ENCODE measurements at regions not wholly inside any gene's neighbourhood (a gene's known extent, or its start where the extent isn't known, plus 50 kb on each side); places are given as distances from the start of the nearest gene placed in this dataset.

GRCh38 chr14:98684468-98684867 is 587.5 kb downstream of the BCL11B start:
- H3K4me1 ChIP-seq (ENCODE audit: control insufficient read depth in 1 of 2, insufficient read depth in 2 of 2, low read length in 2 of 2), result no peaks in the 10 kb centered on the region
- no peaks in the 10 kb centered on the region for H3K36me3 ChIP-seq (ENCODE audit: control insufficient read depth in 1 of 2, insufficient read depth in 2 of 2, low read length in 2 of 2)
- H3K27ac ChIP-seq (ENCODE audit: low read length), result no peak overlapping the region
- H3K9me3 ChIP-seq (ENCODE audit: control insufficient read depth in 1 of 2, low read length in 2 of 2), result no peaks in the 10 kb centered on the region
- H3K27me3 ChIP-seq (ENCODE audit: low read depth, low read length), result no peaks in the 10 kb centered on the region
- no peak overlapping the region for H3K4me3 ChIP-seq (ENCODE audit: low read depth in 1 of 2, low read length in 2 of 2)

DNA sequence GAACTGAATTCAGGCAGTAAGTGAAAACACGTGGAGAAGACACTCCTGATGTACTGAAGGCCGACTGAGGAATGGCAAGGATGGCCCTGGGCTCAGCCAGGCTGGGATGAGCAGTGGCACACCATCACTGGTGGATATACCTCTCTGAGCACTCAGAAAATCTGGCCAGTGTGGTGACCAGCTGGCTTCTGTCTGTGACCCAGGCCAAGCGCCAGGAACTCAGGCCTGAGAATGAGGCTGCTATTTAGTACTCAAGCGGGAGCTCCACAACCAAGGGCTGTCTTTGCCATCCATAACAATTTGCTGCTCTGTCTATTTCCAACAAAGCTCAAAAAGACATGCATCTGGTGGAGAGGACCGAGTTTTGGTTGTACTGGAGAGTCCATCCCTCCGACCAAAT is 586.3 kb downstream of the BCL11B start:
- Histone ChIP-seq H3K4me3 (ENCODE audit: low read depth in 1 of 2, low read length in 2 of 2) (no peak overlapping the region), H3K36me3 (ENCODE audit: control insufficient read depth in 1 of 2, insufficient read depth in 2 of 2, low read length in 2 of 2) (no peaks in the 10 kb centered on the region), H3K27me3 (ENCODE audit: low read depth, low read length) (no peaks in the 10 kb centered on the region), H3K4me1 (ENCODE audit: control insufficient read depth in 1 of 2, insufficient read depth in 2 of 2, low read length in 2 of 2) (peaks cover 0 to 10% of the 10 kb centered on the region in 2 donors), H3K27ac (ENCODE audit: low read length) (no peak overlapping the region), H3K9me3 (ENCODE audit: control insufficient read depth in 1 of 2, low read length in 2 of 2) (no peaks in the 10 kb centered on the region)

DNA sequence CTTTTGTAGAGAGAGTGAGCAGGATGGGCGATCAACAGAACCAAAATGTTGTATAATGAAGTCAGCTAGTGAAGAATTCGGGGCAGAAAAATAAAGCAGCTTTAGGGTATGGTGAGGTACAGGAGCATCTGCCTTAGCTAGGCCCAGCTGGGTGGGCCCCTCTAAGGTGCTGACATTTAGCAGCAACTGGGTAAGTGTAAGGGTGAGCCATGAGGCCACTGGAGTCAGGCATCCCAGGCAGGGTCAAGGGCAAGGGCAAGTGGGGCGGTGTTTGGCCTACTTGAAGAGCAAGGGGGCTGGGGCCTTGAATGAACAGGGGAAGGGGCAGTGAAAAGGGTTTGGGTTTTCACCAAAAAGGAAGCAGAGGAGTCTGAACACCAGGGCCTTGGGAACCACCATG is 583.6 kb downstream of the BCL11B start:
- H3K27ac ChIP-seq (ENCODE audit: low read length), result no peak overlapping the region

GRCh38 chr14:98689951-98690350 is 582.0 kb downstream of the BCL11B start:
- no peaks in the 10 kb centered on the region for H3K27me3 ChIP-seq (ENCODE audit: low read depth, low read length)
- no peaks in the 10 kb centered on the region for H3K9me3 ChIP-seq (ENCODE audit: control insufficient read depth in 1 of 2, low read length in 2 of 2)
- H3K4me1 ChIP-seq (ENCODE audit: control insufficient read depth in 1 of 2, insufficient read depth in 2 of 2, low read length in 2 of 2), result peaks cover 0 to 13% of the 10 kb centered on the region in 2 donors
- H3K36me3 ChIP-seq (ENCODE audit: control insufficient read depth in 1 of 2, insufficient read depth in 2 of 2, low read length in 2 of 2), result no peaks in the 10 kb centered on the region
- H3K27ac ChIP-seq (ENCODE audit: low read length), result no peak overlapping the region
- no peak overlapping the region for H3K4me3 ChIP-seq (ENCODE audit: low read depth in 1 of 2, low read length in 2 of 2)

More for the DNA sequence above, 583.6 kb downstream of the BCL11B start:
- Histone ChIP-seq H3K9me3 (ENCODE audit: control insufficient read depth in 1 of 2, low read length in 2 of 2) (no peaks in the 10 kb centered on the region), H3K27me3 (ENCODE audit: low read depth, low read length) (no peaks in the 10 kb centered on the region), H3K4me3 (ENCODE audit: low read depth in 1 of 2, low read length in 2 of 2) (no peak overlapping the region), H3K36me3 (ENCODE audit: control insufficient read depth in 1 of 2, insufficient read depth in 2 of 2, low read length in 2 of 2) (no peaks in the 10 kb centered on the region), H3K4me1 (ENCODE audit: control insufficient read depth in 1 of 2, insufficient read depth in 2 of 2, low read length in 2 of 2) (peaks cover 0 to 13% of the 10 kb centered on the region in 2 donors)

DNA sequence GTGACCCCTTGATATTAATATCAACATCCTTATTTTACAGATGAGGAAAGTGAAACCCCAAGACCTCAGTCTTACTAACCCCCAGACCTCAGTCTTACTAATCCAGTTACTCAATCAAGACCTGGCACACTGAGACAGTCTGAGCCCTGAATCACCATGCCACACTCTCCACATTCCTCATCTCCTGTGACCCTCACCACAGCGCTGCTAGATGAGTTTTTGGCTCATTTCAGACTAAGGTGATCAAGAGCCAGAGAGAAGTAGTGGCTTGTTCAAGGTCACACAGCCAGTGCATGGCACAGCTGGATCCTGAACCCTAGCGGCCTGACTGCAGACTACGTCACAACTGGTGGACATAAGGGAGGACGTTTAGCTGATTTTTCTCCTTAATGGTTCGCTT is 579.2 kb downstream of the BCL11B start:
- no peak overlapping the region for H3K27ac ChIP-seq (ENCODE audit: low read length)
- H3K4me1 ChIP-seq (ENCODE audit: control insufficient read depth in 1 of 2, insufficient read depth in 2 of 2, low read length in 2 of 2), result peaks cover 0 to 13% of the 10 kb centered on the region in 2 donors
- H3K36me3 ChIP-seq (ENCODE audit: control insufficient read depth in 1 of 2, insufficient read depth in 2 of 2, low read length in 2 of 2), result no peaks in the 10 kb centered on the region
- peaks cover 0 to 4% of the 10 kb centered on the region in 2 donors for H3K9me3 ChIP-seq (ENCODE audit: control insufficient read depth in 1 of 2, low read length in 2 of 2)
- no peak overlapping the region for H3K4me3 ChIP-seq (ENCODE audit: low read depth in 1 of 2, low read length in 2 of 2)
- H3K27me3 ChIP-seq (ENCODE audit: low read depth, low read length), result no peaks in the 10 kb centered on the region

- Histone ChIP-seq H3K9me3 (ENCODE audit: control insufficient read depth in 1 of 2, low read length in 2 of 2) (peaks cover 0 to 4% of the 10 kb centered on the region in 2 donors), H3K36me3 (ENCODE audit: control insufficient read depth in 1 of 2, insufficient read depth in 2 of 2, low read length in 2 of 2) (no peaks in the 10 kb centered on the region), H3K27ac (ENCODE audit: low read length) (no peak overlapping the region), H3K4me1 (ENCODE audit: control insufficient read depth in 1 of 2, insufficient read depth in 2 of 2, low read length in 2 of 2) (peaks cover 0 to 13% of the 10 kb centered on the region in 2 donors), H3K4me3 (ENCODE audit: low read depth in 1 of 2, low read length in 2 of 2) (no peak overlapping the region), H3K27me3 (ENCODE audit: low read depth, low read length) (no peaks in the 10 kb centered on the region)
Observed at GRCh38 chr14:98694541-98694940, 577.5 kb downstream of the BCL11B start.

DNA sequence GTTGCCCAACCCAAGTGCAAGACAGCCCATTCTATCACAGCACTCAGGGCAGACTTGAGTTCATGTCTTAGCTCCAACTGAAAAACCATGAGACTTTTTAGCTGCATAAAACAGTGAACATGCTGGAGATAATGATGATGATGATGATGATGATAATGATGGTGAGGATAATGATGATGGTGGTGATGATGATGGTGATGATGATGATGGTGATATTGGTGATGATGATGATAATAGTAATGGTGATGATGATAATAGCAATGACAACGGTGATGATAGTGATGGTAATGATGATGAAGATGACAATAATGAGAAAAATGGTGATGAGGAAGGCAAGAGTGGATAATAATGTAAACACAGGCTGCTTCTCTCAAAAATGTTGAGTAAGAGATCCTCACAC is 576.2 kb downstream of the BCL11B start:
- Histone ChIP-seq H3K4me3 (ENCODE audit: low read depth in 1 of 2, low read length in 2 of 2) (no peak overlapping the region), H3K9me3 (ENCODE audit: control insufficient read depth in 1 of 2, low read length in 2 of 2) (peaks cover 0 to 4% of the 10 kb centered on the region in 2 donors), H3K36me3 (ENCODE audit: control insufficient read depth in 1 of 2, insufficient read depth in 2 of 2, low read length in 2 of 2) (no peaks in the 10 kb centered on the region), H3K27me3 (ENCODE audit: low read depth, low read length) (no peaks in the 10 kb centered on the region), H3K27ac (ENCODE audit: low read length) (no peak overlapping the region), H3K4me1 (ENCODE audit: control insufficient read depth in 1 of 2, insufficient read depth in 2 of 2, low read length in 2 of 2) (peaks cover 0 to 2% of the 10 kb centered on the region in 2 donors)

GRCh38 chr14:98698341-98698740 is 573.7 kb downstream of the BCL11B start:
- Histone ChIP-seq H3K36me3 (ENCODE audit: control insufficient read depth in 1 of 2, insufficient read depth in 2 of 2, low read length in 2 of 2) (no peaks in the 10 kb centered on the region), H3K9me3 (ENCODE audit: control insufficient read depth in 1 of 2, low read length in 2 of 2) (peaks cover 0 to 4% of the 10 kb centered on the region in 2 donors), H3K27me3 (ENCODE audit: low read depth, low read length) (no peaks in the 10 kb centered on the region), H3K4me1 (ENCODE audit: control insufficient read depth in 1 of 2, insufficient read depth in 2 of 2, low read length in 2 of 2) (no peaks in the 10 kb centered on the region), H3K27ac (ENCODE audit: low read length) (no peak overlapping the region), H3K4me3 (ENCODE audit: low read depth in 1 of 2, low read length in 2 of 2) (no peak overlapping the region)

- Histone ChIP-seq H3K4me1 (ENCODE audit: control insufficient read depth in 1 of 2, insufficient read depth in 2 of 2, low read length in 2 of 2) (no peaks in the 10 kb centered on the region), H3K36me3 (ENCODE audit: control insufficient read depth in 1 of 2, insufficient read depth in 2 of 2, low read length in 2 of 2) (no peaks in the 10 kb centered on the region), H3K27me3 (ENCODE audit: low read depth, low read length) (no peaks in the 10 kb centered on the region), H3K27ac (ENCODE audit: low read length) (no peak overlapping the region), H3K9me3 (ENCODE audit: control insufficient read depth in 1 of 2, low read length in 2 of 2) (peaks cover 0 to 4% of the 10 kb centered on the region in 2 donors), H3K4me3 (ENCODE audit: low read depth in 1 of 2, low read length in 2 of 2) (no peak overlapping the region)
Observed at GRCh38 chr14:98700748-98701147, 571.2 kb downstream of the BCL11B start.

DNA sequence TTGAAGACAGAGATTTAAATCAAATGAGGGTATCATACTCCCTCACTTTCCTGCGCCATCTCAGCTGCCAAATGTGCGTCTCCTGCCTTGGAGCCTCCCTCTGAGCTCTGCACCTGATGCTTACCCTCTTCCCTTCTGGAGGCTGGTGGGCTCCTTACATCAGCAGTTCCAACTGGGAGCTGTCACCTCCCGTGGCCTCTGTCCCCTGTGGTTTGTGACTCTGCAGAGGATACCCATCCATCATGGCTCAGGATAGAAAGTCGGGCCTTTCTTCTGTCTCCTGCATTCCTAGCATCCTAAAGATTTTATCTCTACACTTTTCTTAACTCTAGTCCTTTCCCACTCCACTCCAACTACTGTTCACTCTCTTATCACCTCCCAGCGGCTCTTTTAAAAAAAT is 570.6 kb downstream of the BCL11B start:
- Histone ChIP-seq H3K27me3 (ENCODE audit: low read depth, low read length) (no peaks in the 10 kb centered on the region), H3K27ac (ENCODE audit: low read length) (no peak overlapping the region), H3K9me3 (ENCODE audit: control insufficient read depth in 1 of 2, low read length in 2 of 2) (peaks cover 0 to 4% of the 10 kb centered on the region in 2 donors), H3K4me3 (ENCODE audit: low read depth in 1 of 2, low read length in 2 of 2) (no peak overlapping the region), H3K36me3 (ENCODE audit: control insufficient read depth in 1 of 2, insufficient read depth in 2 of 2, low read length in 2 of 2) (no peaks in the 10 kb centered on the region), H3K4me1 (ENCODE audit: control insufficient read depth in 1 of 2, insufficient read depth in 2 of 2, low read length in 2 of 2) (no peaks in the 10 kb centered on the region)

DNA sequence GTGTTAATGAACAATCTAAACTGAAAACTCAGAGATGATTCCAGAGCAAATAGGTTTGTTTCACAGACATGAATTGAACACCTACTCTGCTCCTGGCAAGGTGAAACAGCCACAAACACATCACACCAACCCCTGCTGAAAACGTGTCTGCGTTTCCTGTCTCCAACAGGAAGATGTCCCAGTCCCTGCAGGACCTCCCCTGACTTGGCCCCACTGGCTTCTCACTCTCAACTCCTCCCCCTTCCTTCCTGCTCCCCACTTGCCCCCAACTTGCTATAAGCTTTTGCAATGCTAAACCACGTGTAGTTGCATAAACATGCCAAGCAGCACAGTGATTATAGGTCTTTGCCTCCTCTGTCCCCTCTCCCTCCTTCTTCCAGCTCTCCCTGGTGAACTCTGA is 567.6 kb downstream of the BCL11B start:
- H3K27ac ChIP-seq (ENCODE audit: low read length), result no peak overlapping the region
- H3K9me3 ChIP-seq (ENCODE audit: control insufficient read depth in 1 of 2, low read length in 2 of 2), result no peaks in the 10 kb centered on the region
- no peaks in the 10 kb centered on the region for H3K4me1 ChIP-seq (ENCODE audit: control insufficient read depth in 1 of 2, insufficient read depth in 2 of 2, low read length in 2 of 2)
- H3K27me3 ChIP-seq (ENCODE audit: low read depth, low read length), result no peaks in the 10 kb centered on the region
- no peaks in the 10 kb centered on the region for H3K36me3 ChIP-seq (ENCODE audit: control insufficient read depth in 1 of 2, insufficient read depth in 2 of 2, low read length in 2 of 2)
- no peak overlapping the region for H3K4me3 ChIP-seq (ENCODE audit: low read depth in 1 of 2, low read length in 2 of 2)

DNA sequence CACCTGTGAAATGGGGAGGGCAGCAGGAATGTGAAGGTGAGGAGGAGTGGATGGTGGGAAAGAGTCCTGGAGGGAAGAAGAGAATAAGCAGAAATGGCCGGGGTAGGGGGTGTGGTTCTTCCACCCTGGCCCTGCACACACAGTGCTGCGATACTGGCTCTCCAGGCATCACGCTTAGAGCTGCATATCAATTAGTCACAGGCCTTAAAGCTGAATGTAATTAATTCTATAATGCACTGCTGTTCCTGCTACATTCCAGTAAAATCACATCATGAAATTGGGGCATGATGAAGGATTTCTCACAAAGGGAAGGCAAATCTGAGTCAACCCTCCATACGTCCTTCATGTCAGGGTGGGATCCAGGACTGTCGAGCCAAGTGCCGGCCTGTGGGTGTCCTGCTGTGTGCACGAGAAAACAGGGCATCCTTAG is 566.1 kb downstream of the BCL11B start:
- Histone ChIP-seq H3K36me3 (ENCODE audit: control insufficient read depth in 1 of 2, insufficient read depth in 2 of 2, low read length in 2 of 2) (no peaks in the 10 kb centered on the region), H3K4me1 (ENCODE audit: control insufficient read depth in 1 of 2, insufficient read depth in 2 of 2, low read length in 2 of 2) (no peaks in the 10 kb centered on the region), H3K4me3 (ENCODE audit: low read depth in 1 of 2, low read length in 2 of 2) (no peak overlapping the region), H3K27me3 (ENCODE audit: low read depth, low read length) (no peaks in the 10 kb centered on the region), H3K27ac (ENCODE audit: low read length) (no peak overlapping the region), H3K9me3 (ENCODE audit: control insufficient read depth in 1 of 2, low read length in 2 of 2) (no peaks in the 10 kb centered on the region)

Measured in muscle layer of duodenum (tissue), 2 donors.